Thoracic aorta (tissue), 2 donors: ENCODE measurements at regions not wholly inside any gene's neighbourhood (a gene's known extent, or its start where the extent isn't known, plus 50 kb on each side); places are given as distances from the start of the nearest gene placed in this dataset.

Experiments used
- ATAC-seq: fragments of 150-250 bp; one replicate; pipeline ENCODE4 v1.8.0; 2017; ENCODE audit warnings: low read depth; ENCODE audit not compliant: insufficient number of reproducible peaks, low FRiP score
- DNase-seq: peaks from one replicate; pipeline ENCODE4 v3.0.0-alpha.2; 2020; ENCODE audit warnings: low spot score
- H3K27ac ChIP-seq, 2 donors: fragments of 200-600 bp; sonication (generic); 1 replicate in 1 of 2; 2 replicates in 1 of 2; pipeline ENCODE4 v1.5.1; 2016; ENCODE audit warnings: mild to moderate bottlenecking in 2 of 2, moderate library complexity in 2 of 2
- H3K27me3 ChIP-seq: fragments of 200-600 bp; sonication (generic); replicated peaks from 2 replicates; pipeline ENCODE4 v1.6.0; 2016; ENCODE audit warnings: mild to moderate bottlenecking; ENCODE audit not compliant: insufficient read depth
- H3K36me3 ChIP-seq: fragments of 200-600 bp; sonication (generic); one replicate; pipeline ENCODE4 v1.5.1; 2016
- H3K4me1 ChIP-seq, 2 donors: fragments of 200-600 bp; sonication (generic); 1 replicate in 1 of 2; 2 replicates in 1 of 2; pipeline versions ENCODE4 v1.5.1 to v1.6.0; 2016; ENCODE audit warnings: low read depth in 2 of 2, mild to moderate bottlenecking in 1 of 2; ENCODE audit not compliant: control insufficient read depth in 1 of 2
- H3K4me3 ChIP-seq: fragments of 200-600 bp; sonication (generic); 2 replicates; pipeline ENCODE4 v1.5.1; 2016; ENCODE audit warnings: mild to moderate bottlenecking
- H3K9me3 ChIP-seq: fragments of 200-600 bp; sonication (generic); 2 replicates; pipeline ENCODE4 v1.5.1; 2016
- TF ChIP-seq, protein P1 (sequence below): fragments of 200-600 bp; sonication (generic); IDR thresholded peaks from one replicate; pipeline ENCODE4 v1.5.1; 2019; ENCODE audit warnings: antibody characterized with exemption

DNA sequence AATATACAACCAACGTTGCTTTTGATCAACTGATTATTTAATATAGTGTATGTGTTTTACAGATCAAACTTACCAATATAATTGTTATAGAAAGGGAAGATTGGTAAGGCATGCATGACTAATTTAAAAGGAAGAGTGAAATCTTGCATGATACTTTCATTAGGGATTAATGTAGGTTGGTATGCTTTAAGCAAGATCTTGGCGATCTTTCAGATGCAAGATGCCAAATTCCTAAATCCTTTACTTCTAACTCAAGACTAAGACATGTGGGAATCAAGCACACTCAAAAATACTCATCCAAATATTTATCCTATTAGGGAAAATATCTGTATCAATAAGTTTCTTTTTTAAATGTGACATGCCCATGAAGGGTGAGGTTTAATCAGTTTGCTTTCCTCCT lies 321.4 kb upstream of the MEOX2 start:
- no peak overlapping the region for H3K4me3 ChIP-seq
- DNase-seq = no peak
- H3K27me3 ChIP-seq = no peaks in the 10 kb centered on the region
- no peaks in the 10 kb centered on the region for H3K36me3 ChIP-seq
- no peaks in the 10 kb centered on the region for H3K4me1 ChIP-seq
- H3K9me3 ChIP-seq = peaks cover 6% of the 10 kb centered on the region
- no peak overlapping the region for H3K27ac ChIP-seq
- no peak for ATAC-seq
- TF ChIP-seq, protein P1, sequence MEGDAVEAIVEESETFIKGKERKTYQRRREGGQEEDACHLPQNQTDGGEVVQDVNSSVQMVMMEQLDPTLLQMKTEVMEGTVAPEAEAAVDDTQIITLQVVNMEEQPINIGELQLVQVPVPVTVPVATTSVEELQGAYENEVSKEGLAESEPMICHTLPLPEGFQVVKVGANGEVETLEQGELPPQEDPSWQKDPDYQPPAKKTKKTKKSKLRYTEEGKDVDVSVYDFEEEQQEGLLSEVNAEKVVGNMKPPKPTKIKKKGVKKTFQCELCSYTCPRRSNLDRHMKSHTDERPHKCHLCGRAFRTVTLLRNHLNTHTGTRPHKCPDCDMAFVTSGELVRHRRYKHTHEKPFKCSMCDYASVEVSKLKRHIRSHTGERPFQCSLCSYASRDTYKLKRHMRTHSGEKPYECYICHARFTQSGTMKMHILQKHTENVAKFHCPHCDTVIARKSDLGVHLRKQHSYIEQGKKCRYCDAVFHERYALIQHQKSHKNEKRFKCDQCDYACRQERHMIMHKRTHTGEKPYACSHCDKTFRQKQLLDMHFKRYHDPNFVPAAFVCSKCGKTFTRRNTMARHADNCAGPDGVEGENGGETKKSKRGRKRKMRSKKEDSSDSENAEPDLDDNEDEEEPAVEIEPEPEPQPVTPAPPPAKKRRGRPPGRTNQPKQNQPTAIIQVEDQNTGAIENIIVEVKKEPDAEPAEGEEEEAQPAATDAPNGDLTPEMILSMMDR = no peak

DNA sequence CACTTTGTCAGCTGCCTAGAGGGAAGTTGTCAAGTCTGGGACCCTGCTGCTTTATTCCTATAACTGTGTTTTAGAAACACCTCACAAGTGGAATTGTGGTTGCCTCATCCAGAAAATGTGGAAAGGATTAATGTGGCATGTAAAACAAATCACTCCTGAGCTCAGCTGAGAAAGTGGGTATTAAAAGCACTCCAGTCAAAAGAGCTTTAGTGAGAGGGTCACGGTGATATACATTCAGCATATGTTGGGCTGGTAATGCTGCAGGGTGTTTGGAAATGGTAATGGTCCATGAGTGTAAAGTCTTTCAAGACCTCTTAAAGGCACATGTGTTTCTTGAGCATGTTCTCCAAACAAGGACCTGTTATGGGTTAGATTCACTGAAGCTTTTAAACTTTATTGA lies 318.2 kb upstream of the MEOX2 start:
- H3K27ac ChIP-seq = no peak overlapping the region
- ATAC-seq (no peak), DNase-seq (no peak)
- H3K9me3 ChIP-seq = no peaks in the 10 kb centered on the region
- TF ChIP-seq, protein P1 = no peak
- no peak overlapping the region for H3K4me3 ChIP-seq
- H3K27me3 ChIP-seq = no peaks in the 10 kb centered on the region
- H3K36me3 ChIP-seq = no peaks in the 10 kb centered on the region
- peaks cover 0 to 4% of the 10 kb centered on the region in 2 donors for H3K4me1 ChIP-seq

DNA sequence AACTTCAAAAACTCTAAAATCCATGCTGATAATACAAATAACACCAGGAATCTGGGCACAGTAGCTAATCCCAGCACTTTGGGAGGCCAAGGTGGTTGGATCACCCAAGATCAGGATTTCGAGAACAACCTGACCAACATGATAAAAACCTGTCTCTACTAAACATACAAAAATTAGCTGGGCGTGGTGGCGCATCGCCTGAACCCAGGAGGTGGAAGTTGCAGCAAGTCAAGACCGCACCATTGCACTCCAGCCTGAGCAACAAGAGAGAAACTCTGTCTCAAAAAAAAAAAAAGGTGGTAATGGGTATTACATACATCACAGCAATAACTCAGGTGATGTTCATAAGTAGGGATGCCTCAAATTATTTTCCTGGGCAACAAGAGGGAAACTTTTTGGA lies 315.0 kb upstream of the MEOX2 start:
- Histone ChIP-seq H3K27ac (no peak overlapping the region), H3K4me3 (no peak overlapping the region), H3K9me3 (no peaks in the 10 kb centered on the region), H3K27me3 (no peaks in the 10 kb centered on the region), H3K4me1 (peaks cover 0 to 4% of the 10 kb centered on the region in 2 donors), H3K36me3 (no peaks in the 10 kb centered on the region)
- ATAC-seq (no peak), DNase-seq (no peak)
- TF ChIP-seq, protein P1 = no peak

DNA sequence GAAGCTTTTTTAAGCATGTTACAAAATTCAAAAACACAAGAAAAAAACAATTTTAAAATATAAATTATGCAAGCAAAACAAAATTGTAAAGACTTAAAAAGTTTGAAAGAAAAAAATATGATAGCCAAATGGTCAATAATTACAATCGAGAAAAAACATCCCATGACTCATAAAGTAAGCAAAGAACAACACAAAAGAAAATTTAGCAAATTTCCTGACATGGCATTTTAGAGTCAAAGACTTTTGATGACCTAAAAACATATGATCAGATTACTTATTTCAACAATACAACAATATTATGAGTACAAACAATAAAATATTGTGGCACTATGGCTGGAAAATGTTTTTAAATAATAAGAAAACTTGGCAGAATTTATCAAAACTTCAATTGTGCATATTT lies 312.1 kb upstream of the MEOX2 start:
- Histone ChIP-seq H3K27ac (no peak overlapping the region), H3K36me3 (no peaks in the 10 kb centered on the region), H3K9me3 (no peaks in the 10 kb centered on the region), H3K27me3 (no peaks in the 10 kb centered on the region), H3K4me1 (peaks cover 0 to 4% of the 10 kb centered on the region in 2 donors), H3K4me3 (no peak overlapping the region)
- ATAC-seq (no peak), DNase-seq (no peak)
- TF ChIP-seq, protein P1 = no peak

DNA sequence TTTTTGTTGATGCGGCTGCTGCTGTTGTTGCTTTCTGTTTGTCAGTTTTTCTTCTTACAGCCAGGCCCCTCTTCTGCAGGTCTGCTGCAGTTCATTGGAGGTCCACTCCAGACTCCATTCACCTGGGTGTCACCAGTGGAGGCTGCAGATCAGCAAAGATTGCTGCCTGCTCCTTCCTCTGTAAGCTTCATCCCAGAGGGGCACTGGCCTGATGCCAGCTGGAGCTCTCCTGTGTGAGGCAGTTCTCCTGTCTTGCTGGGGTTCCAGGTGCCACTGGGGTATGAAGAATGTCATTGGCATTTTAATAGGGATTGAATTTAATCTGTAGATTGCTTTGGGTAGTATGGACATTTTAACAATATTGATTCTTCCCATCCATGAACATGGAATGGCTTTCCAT lies 308.5 kb upstream of the MEOX2 start:
- TF ChIP-seq, protein P1 = no peak
- Histone ChIP-seq H3K27me3 (no peaks in the 10 kb centered on the region), H3K36me3 (no peaks in the 10 kb centered on the region), H3K4me1 (no peaks in the 10 kb centered on the region), H3K4me3 (no peak overlapping the region), H3K27ac (no peak overlapping the region), H3K9me3 (no peaks in the 10 kb centered on the region)
- ATAC-seq = no peak
- no peak for DNase-seq
